GM12875 (cell line): ENCODE measurements at regions not wholly inside any gene's neighbourhood (a gene's known extent, or its start where the extent isn't known, plus 50 kb on each side); places are given as distances from the start of the nearest gene placed in this dataset.

Experiments used
- H3K4me3 ChIP-seq: one replicate; pipeline ENCODE4 v1.5.1; 2011; ENCODE audit warnings: low read depth, low read length, control low read depth
- TF ChIP-seq, protein P1 (sequence below): IDR thresholded peaks from 2 replicates; pipeline ENCODE4 v1.5.1; 2011; ENCODE audit warnings: low read depth, mild to moderate bottlenecking, control low read depth, inconsistent platforms, low read length, moderate library complexity, borderline replicate concordance; ENCODE audit not compliant: insufficient read depth

DNA sequence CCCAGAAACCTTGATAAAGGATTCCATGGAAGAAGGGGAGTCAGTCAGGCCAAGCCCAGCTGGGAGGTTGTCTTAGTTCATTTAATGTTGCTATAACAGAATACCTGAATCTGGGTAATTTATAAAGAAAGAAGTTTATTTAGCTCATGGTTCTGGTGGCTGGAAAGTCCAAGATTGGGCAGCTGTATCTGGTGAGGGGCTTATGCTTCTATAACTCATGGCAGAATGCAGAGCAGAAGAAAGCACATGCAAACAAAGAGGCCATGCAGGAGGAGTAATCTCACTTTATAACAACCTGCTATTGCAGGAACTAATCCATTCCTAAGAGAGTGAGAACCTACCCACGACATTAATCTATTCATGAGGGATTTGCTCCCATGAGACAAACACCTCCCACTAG, 54.2 kb upstream of the ANKRD1 start:
- TF ChIP-seq, protein P1, sequence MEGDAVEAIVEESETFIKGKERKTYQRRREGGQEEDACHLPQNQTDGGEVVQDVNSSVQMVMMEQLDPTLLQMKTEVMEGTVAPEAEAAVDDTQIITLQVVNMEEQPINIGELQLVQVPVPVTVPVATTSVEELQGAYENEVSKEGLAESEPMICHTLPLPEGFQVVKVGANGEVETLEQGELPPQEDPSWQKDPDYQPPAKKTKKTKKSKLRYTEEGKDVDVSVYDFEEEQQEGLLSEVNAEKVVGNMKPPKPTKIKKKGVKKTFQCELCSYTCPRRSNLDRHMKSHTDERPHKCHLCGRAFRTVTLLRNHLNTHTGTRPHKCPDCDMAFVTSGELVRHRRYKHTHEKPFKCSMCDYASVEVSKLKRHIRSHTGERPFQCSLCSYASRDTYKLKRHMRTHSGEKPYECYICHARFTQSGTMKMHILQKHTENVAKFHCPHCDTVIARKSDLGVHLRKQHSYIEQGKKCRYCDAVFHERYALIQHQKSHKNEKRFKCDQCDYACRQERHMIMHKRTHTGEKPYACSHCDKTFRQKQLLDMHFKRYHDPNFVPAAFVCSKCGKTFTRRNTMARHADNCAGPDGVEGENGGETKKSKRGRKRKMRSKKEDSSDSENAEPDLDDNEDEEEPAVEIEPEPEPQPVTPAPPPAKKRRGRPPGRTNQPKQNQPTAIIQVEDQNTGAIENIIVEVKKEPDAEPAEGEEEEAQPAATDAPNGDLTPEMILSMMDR = no peak
- H3K4me3 ChIP-seq = no peak overlapping the region

DNA sequence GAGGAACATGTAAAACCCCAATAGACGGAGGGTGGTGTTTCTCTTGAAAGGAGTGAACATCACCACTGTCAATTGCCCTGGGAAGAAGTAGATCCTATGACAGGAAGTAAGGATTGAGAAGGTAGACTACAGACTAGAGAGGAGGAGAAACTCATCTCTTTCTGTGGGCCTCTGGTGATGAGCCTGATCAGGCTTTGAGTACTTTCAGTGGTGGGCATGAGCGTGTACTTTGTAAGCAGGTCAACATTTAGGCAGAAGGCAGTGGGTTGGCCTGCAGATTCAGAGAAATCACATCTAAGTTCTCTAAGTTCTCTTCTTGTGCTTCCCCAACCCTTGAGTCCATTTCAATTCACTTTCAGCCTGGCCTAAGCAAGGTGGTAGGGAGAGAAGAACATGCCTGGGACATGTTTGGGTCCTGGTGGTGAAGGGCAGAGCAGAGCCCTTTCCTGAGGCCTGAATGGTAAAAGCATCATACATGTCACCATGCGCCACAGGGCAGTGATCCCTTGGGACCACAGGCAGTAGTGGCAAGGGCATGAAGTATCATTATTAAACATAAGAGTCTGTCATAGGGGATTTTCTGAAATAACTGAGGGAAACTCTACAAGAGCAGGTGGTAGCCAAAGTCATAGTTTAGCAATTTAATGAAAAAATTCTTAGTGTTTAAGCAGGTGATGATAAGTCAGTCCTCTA, 56.4 kb upstream of the ANKRD1 start:
- TF ChIP-seq, protein P1 = no peak
- no peak overlapping the region for H3K4me3 ChIP-seq

DNA sequence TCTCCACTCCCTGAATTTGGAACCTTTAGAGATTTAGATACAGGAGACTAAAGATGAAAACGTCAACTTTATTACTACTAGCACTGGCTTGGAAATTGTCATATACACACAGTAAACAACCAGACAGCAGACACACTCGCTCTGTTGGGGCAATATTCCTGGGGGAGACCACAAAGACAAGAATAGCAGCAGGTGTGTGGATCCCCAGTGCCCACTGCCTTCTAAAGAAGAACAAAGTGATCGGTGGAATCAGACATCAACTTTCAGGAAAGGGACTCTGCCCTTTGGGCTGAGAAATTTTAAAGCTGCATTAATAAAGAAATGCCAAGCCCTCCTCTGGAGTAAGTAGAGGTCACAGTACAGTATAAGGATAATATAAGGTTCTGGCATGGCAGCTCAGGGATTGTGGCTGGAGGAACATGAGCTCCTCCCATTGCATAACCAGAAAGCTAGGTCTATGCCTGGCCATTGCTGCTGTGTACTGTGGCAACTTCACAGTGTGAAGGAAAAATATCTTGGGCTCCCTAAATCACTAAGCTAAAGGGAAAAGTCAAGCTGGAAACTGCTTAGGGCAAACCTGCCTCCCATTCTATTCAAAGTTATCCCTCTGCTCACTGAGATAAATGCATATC, 57.1 kb upstream of the ANKRD1 start:
- no peak overlapping the region for H3K4me3 ChIP-seq
- TF ChIP-seq, protein P1 = no peak

DNA sequence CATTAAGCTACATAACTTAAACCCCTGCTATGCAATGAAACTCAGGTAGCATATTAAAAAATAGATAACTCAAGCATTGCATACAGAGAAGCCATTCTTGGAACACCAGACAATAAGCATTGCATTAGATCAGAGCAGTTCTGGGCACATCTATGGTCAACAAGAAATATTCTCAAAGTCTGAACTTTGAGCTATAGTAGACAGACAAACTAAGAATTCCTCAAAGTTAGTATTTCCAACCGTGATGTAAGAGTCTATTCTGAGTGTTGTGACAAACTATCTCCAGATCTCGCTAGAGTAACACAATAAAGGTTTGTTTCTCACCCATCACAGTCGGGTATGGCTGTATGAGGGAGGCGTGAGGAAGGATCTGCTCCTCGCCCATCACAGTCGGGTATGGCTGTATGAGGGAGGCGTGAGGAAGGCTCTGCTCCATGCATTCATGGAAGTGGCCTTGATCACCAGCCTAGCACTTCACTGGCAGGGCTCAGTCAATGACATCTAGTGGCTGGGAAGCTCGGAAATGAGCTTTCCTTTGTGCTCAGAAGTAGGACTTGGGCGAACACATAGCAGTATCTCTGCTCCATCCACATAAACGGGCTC, 61.6 kb upstream of the ANKRD1 start:
- TF ChIP-seq, protein P1 = no peak
- no peak overlapping the region for H3K4me3 ChIP-seq

DNA sequence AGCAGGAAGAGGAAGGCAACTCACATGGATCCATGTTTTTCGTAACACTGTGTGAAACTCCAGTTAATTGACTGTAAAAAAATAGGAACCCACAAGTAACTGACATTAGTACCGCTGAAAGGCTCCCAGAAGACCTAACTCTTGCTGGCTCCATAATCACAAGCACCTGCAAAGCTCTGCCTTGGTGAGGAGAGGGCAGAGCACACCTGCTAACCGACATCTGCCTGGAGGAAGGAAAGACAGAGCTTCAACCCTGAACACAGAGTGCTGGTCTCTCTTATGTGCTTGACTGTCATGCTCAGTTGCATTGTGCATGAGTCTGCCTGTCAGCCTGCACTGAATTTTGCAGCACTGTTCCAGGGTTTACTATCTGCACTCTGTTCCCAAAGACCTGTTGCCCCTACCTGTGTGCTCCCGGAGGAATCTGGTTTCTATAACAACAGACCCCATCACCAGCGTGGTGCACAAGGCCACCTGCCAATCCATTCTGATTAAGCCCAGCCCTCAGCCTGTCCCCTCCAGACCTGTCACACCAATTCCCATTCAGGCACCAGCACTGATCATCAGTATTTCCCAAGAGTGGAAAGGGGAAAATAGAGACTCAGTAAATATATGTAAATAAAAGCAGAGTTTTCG, 63.1 kb upstream of the ANKRD1 start:
- TF ChIP-seq, protein P1 = no peak
- H3K4me3 ChIP-seq = no peak overlapping the region

DNA sequence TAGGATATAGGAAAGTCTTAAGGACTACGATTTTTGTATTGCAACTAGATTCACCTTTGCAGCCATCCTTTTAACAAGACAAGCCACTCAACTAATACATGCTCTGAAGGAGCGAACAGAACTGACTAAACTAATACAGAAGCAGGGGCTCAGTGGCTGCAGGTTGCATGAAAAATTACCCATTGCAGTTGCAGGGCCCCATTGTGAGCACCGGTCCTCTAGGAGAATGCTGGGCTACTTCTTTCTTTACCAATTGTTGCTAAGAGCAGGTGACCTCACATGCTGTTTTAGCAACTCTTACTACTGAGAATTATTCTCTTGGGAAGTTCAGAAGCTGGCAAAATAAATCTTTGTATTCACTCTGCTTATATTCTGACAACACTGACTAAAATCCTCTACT, 64.0 kb upstream of the ANKRD1 start:
- TF ChIP-seq, protein P1 = no peak
- H3K4me3 ChIP-seq = no peak overlapping the region
